ENCODE measurements at regions not wholly inside any gene's neighbourhood (a gene's known extent, or its start where the extent isn't known, plus 50 kb on each side); places are given as distances from the start of the nearest gene placed in this dataset.
"Not testable (repeated sequence)": the region's sequence is repeated elsewhere in the genome, so short reads cannot be mapped to it uniquely, and the experiment has no call there.

GRCh38 chr3:170808041-170808440 lies 62.0 kb downstream of the RPL22L1 start (continued):
- no peak for TF ChIP-seq ZNF8 (CRISPR knock-in tag; IDR thresholded peaks at IDR 0.05)

- ATAC-seq = no peak
- TF ChIP-seq POU6F1 (CRISPR knock-in tag; IDR thresholded peaks at IDR 0.05; ENCODE audit: borderline replicate concordance, low read depth) = no peak
- TF ChIP-seq GLIS3 (CRISPR knock-in tag; IDR thresholded peaks at IDR 0.05) = no peak
- no peak for TF ChIP-seq CREB5 (CRISPR knock-in tag; IDR thresholded peaks at IDR 0.05; ENCODE audit: low read depth)
- TF ChIP-seq ZFP30 (CRISPR knock-in tag; IDR thresholded peaks at IDR 0.05) = no peak
- TF ChIP-seq ZNF565 (CRISPR knock-in tag; conservative IDR thresholded peaks at IDR 0.05; ENCODE audit: low read depth) = no peak
- no peak for TF ChIP-seq BACH2 (CRISPR knock-in tag; IDR thresholded peaks at IDR 0.05; ENCODE audit: borderline replicate concordance)
- TF ChIP-seq RARB (CRISPR knock-in tag; IDR thresholded peaks at IDR 0.05) = no peak
- no peak for TF ChIP-seq ZFP3 (CRISPR knock-in tag; IDR thresholded peaks at IDR 0.05)
- TF ChIP-seq PPARA (CRISPR knock-in tag; IDR thresholded peaks at IDR 0.05; ENCODE audit: borderline replicate concordance) = no peak
- TF ChIP-seq SNAI2 (CRISPR knock-in tag; IDR thresholded peaks at IDR 0.05) = no peak
- no peak for TF ChIP-seq TSHZ2 (CRISPR knock-in tag; IDR thresholded peaks at IDR 0.05)
- TF ChIP-seq ZNF70 (CRISPR knock-in tag; IDR thresholded peaks at IDR 0.05) = no peak
- TF ChIP-seq ARNTL (CRISPR knock-in tag; IDR thresholded peaks at IDR 0.05; ENCODE audit: borderline replicate concordance, low read depth) = no peak
- no peak for TF ChIP-seq ZNF8 (CRISPR knock-in tag; IDR thresholded peaks at IDR 0.05)
Measured at GRCh38 chr3:170806676-170807075, 63.3 kb downstream of the RPL22L1 start.

- ATAC-seq = no peak
- no peak for TF ChIP-seq CSRNP3 (CRISPR knock-in tag; IDR thresholded peaks at IDR 0.05)
- TF ChIP-seq ARNTL (CRISPR knock-in tag; IDR thresholded peaks at IDR 0.05; ENCODE audit: borderline replicate concordance, low read depth) = no peak
- no peak for TF ChIP-seq CREB5 (CRISPR knock-in tag; IDR thresholded peaks at IDR 0.05; ENCODE audit: low read depth)
Measured at GRCh38 chr3:170806141-170806540, 63.9 kb downstream of the RPL22L1 start.

- ATAC-seq = not testable (repeated sequence)
Measured at GRCh38 chr3:170805296-170805695, 64.7 kb downstream of the RPL22L1 start.

- ATAC-seq = not testable (repeated sequence)
Measured at GRCh38 chr3:170804634-170805033, 65.4 kb downstream of the RPL22L1 start.

- ATAC-seq = no peak
- TF ChIP-seq ARNTL (CRISPR knock-in tag; IDR thresholded peaks at IDR 0.05; ENCODE audit: borderline replicate concordance, low read depth) (no peak), PATZ1 (CRISPR knock-in tag; IDR thresholded peaks at IDR 0.05; ENCODE audit: borderline replicate concordance) (no peak), CSRNP3 (CRISPR knock-in tag; IDR thresholded peaks at IDR 0.05) (no peak), ZNF70 (CRISPR knock-in tag; IDR thresholded peaks at IDR 0.05) (no peak), GLIS3 (CRISPR knock-in tag; IDR thresholded peaks at IDR 0.05) (no peak), ESRRG (CRISPR knock-in tag; IDR thresholded peaks at IDR 0.05) (no peak), PPARA (CRISPR knock-in tag; IDR thresholded peaks at IDR 0.05; ENCODE audit: borderline replicate concordance) (no peak), ZFP30 (CRISPR knock-in tag; IDR thresholded peaks at IDR 0.05) (no peak), TCF4 (CRISPR knock-in tag; IDR thresholded peaks at IDR 0.05; ENCODE audit: borderline replicate concordance) (no peak)
Measured at GRCh38 chr3:170804078-170804477, 65.9 kb downstream of the RPL22L1 start.

Data from SK-N-SH treated with all-trans-retinoic acid at 6 μM for 48 hours (cell line).